ENCODE measurements at regions not wholly inside any gene's neighbourhood (a gene's known extent, or its start where the extent isn't known, plus 50 kb on each side); places are given as distances from the start of the nearest gene placed in this dataset.
"Not testable (repeated sequence)": the region's sequence is repeated elsewhere in the genome, so short reads cannot be mapped to it uniquely, and the experiment has no call there.

DNA sequence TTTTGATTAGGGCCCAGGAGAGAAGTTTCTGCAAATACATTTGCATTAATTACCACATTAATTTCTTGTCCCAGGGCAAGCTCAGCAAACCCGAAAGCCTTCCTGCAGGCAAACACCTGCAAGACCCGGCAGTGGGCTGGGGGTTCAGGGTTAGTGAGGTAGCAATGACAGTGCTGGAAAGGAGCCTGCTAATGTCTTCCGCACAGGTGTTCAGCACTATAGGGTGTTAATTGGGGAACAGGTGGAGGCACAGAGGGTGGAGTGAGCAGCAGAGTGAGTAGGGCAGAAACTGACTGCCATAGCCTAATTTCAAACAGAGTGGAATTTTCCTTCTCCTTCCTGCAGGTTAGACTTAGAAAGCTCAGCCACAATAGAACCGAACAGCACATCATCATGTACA is 50.9 kb upstream of the UBASH3B start:
- Mint-ChIP-seq H3K27ac (no peak overlapping the region), H3K4me1 (ENCODE audit: low read depth in 2 of 2) (peaks cover 0 to 4% of the 10 kb centered on the region in 2 donors), H3K9me3 (no peaks in the 10 kb centered on the region), H3K27me3 (peaks cover 8 to 20% of the 10 kb centered on the region in 2 donors), H3K36me3 (no peaks in the 10 kb centered on the region), H3K4me3 (no peak overlapping the region)
- no peak for ATAC-seq
- no peak for DNase-seq (ENCODE audit: low spot score)

DNA sequence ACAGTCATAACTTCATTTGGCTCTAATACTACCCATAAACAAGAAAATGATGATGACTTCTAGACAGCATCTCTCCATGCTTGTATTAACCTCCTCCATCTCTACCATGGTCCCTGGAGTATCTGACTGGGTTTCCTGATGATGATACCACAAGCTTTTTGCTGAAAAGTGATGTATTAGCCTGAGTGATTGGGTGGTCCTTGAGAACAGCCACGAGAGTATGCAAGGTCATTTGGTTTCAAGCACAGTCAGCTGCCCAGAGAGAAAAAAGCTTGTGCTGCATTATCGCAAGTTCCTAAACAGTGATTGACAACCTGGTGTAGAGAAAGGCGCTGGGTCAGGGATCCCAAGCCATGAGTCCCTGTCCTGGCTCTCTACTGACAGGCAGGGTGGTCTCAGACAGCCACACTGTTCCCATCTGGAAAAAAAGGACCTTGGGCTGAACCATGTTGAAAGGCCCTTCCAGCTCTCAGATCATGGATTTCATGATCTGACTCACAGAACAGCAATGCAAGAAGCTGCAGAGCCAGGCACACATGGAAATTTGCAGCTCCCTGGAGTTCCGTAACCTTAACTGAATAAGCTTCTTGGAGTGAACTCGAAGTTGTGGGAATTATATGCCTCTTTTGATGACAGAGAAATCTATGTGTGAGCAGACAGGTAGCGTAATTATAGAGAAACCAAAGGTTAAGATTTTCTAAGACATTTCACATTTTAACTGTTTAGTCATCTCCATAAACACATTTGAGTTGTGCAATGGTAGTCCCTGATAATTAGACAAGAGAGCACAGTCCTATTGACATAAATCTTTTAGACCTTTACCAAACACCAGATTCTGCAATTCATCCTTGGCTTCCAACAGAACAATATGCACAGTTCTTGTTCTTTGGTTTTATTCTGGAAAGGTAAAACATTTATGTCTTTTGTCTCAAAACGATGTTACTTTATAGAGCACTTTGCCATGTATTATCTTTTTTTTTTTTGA is 54.1 kb upstream of the UBASH3B start:
- peaks cover 0 to 4% of the 10 kb centered on the region in 2 donors for H3K4me1 Mint-ChIP-seq (ENCODE audit: low read depth in 2 of 2)
- no peak overlapping the region for H3K27ac Mint-ChIP-seq
- H3K4me3 Mint-ChIP-seq: no peak overlapping the region
- DNase-seq (ENCODE audit: low spot score) (no peak), ATAC-seq (no peak)
- no peaks in the 10 kb centered on the region for H3K36me3 Mint-ChIP-seq
- H3K27me3 Mint-ChIP-seq: peaks cover 8 to 19% of the 10 kb centered on the region in 2 donors
- no peaks in the 10 kb centered on the region for H3K9me3 Mint-ChIP-seq

DNA sequence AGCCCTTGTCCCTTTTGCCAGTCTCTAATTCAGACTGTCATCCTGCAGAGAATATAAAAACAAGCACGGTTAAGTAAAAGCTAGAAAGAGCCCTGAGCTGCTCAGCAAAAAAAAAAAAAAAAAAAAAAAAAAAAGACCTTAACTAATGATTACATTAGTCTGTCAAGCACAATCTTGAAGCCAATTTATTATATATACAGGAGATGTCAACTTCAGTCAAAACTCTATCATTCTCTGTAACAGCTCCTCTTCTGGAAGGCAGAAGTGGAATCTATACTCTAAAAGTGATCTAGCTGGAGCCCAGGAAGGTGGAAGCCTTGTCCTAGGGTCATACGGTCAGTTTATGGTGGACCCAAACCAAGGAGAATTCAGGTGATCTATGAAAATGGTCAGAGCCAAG is 55.2 kb upstream of the UBASH3B start:
- DNase-seq (ENCODE audit: low spot score): no peak

DNA sequence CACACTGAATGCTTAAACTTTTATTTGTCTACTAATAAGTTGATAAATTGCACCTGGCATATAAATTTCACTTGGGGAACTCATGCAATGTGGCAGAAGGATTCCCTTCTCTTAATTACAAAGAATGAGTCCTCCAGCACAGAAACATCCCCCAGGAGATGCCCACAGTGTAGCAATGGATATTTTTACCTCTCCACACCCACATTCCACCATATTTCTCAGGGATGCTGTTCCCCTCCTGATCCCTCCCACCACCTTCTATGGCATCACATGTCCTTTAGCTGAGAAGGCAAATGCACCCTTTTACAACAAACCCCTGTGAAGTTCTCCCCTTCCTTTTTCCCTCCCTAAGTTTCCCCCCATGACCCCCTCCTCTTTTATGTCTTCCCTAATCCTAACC is 56.1 kb upstream of the UBASH3B start:
- Mint-ChIP-seq H3K27ac (no peak overlapping the region), H3K9me3 (no peaks in the 10 kb centered on the region), H3K4me3 (no peak overlapping the region), H3K4me1 (ENCODE audit: low read depth in 2 of 2) (peaks cover 0 to 4% of the 10 kb centered on the region in 2 donors), H3K36me3 (no peaks in the 10 kb centered on the region), H3K27me3 (peaks cover 13 to 23% of the 10 kb centered on the region in 2 donors)
- DNase-seq (ENCODE audit: low spot score) (no peak), ATAC-seq (no peak)

More for the DNA sequence above, 55.2 kb upstream of the UBASH3B start:
- Mint-ChIP-seq H3K4me3 (no peak overlapping the region), H3K9me3 (no peaks in the 10 kb centered on the region), H3K27ac (no peak overlapping the region), H3K36me3 (no peaks in the 10 kb centered on the region), H3K4me1 (ENCODE audit: low read depth in 2 of 2) (peaks cover 0 to 4% of the 10 kb centered on the region in 2 donors), H3K27me3 (peaks cover 8 to 21% of the 10 kb centered on the region in 2 donors)
- ATAC-seq: no peak

DNA sequence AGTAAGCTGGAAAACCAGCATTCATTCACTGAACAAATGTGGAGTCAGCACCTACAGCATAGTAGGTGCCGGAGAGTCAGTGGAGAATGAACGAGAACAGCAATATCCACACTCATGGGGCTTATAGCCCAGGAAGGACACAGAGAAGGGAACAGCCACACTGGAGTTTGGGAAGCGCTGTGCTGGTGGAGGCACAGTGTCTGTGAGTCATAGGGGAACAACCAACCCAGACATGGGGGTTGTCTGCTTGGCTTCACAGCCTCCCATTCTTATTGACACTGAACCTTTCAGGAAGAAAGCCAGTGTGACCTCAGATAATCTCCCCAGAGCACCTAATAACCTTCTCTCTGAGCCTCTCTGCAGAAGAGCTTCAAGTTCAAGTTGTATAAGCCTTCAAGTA is 56.6 kb upstream of the UBASH3B start:
- H3K27me3 Mint-ChIP-seq: peaks cover 13 to 21% of the 10 kb centered on the region in 2 donors
- DNase-seq (ENCODE audit: low spot score) (no peak), ATAC-seq (no peak)
- H3K9me3 Mint-ChIP-seq: no peaks in the 10 kb centered on the region
- H3K36me3 Mint-ChIP-seq: no peaks in the 10 kb centered on the region
- peaks cover 0 to 4% of the 10 kb centered on the region in 2 donors for H3K4me1 Mint-ChIP-seq (ENCODE audit: low read depth in 2 of 2)
- no peak overlapping the region for H3K27ac Mint-ChIP-seq
- no peak overlapping the region for H3K4me3 Mint-ChIP-seq

DNA sequence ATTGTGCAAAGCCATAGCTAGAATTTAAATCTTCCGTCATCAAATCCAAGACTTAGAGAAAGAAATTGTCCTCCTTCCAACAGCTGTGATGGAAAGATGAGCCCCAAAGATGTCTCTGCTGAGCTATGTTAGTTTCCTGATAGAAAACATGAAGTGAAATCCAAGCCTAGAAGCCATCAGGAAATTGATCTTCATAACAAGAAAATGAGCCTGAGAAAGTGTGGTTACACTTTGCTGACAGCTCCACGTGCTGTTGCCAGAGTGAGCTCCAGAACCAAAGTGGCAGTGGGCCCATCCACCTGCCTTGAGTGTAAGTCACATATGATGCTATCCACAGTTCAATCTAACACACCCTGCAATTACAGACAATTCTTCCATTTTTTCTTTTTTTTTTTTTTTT is 58.0 kb upstream of the UBASH3B start:
- no peaks in the 10 kb centered on the region for H3K9me3 Mint-ChIP-seq
- no peak overlapping the region for H3K27ac Mint-ChIP-seq
- H3K27me3 Mint-ChIP-seq: peaks cover 21 to 31% of the 10 kb centered on the region in 2 donors
- ATAC-seq (no peak), DNase-seq (ENCODE audit: low spot score) (no peak)
- H3K36me3 Mint-ChIP-seq: no peaks in the 10 kb centered on the region
- no peak overlapping the region for H3K4me3 Mint-ChIP-seq
- no peaks in the 10 kb centered on the region for H3K4me1 Mint-ChIP-seq (ENCODE audit: low read depth in 2 of 2)

DNA sequence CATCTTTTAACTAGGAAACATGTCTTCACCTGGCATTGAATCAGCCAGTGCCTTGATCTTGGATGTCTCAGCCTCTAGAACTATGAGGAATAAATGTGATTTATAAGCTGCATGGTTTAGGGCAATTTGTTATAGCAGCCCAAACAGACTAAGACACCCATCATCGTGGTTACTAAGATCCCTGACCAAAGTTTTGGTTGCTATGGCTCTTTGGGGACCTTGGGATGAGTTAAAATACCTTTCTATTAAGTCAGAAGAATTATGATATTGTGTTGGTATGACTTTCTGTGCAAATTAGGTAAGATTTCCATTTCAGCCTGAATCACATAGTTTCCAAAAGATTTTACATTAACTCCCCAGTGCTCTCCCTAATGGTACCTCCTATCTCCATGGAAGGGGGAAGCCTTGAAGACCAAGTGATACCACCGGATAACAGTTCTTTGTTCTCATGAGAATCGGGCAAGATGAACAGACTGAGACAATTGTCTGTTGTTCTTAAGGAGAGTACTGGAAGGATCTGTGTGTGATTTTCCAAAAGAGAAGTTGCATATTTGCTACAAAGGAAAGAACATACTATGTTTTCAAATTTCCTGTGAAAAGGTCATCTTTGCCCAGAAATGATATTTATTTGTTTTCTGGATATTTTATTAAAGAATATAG is 60.4 kb upstream of the UBASH3B start:
- Mint-ChIP-seq H3K27me3 (peaks cover 27 to 39% of the 10 kb centered on the region in 2 donors), H3K4me3 (no peak overlapping the region), H3K9me3 (no peaks in the 10 kb centered on the region), H3K27ac (no peak overlapping the region), H3K4me1 (ENCODE audit: low read depth in 2 of 2) (no peaks in the 10 kb centered on the region), H3K36me3 (no peaks in the 10 kb centered on the region)
- DNase-seq (ENCODE audit: low spot score) (no peak), ATAC-seq (no peak)

DNA sequence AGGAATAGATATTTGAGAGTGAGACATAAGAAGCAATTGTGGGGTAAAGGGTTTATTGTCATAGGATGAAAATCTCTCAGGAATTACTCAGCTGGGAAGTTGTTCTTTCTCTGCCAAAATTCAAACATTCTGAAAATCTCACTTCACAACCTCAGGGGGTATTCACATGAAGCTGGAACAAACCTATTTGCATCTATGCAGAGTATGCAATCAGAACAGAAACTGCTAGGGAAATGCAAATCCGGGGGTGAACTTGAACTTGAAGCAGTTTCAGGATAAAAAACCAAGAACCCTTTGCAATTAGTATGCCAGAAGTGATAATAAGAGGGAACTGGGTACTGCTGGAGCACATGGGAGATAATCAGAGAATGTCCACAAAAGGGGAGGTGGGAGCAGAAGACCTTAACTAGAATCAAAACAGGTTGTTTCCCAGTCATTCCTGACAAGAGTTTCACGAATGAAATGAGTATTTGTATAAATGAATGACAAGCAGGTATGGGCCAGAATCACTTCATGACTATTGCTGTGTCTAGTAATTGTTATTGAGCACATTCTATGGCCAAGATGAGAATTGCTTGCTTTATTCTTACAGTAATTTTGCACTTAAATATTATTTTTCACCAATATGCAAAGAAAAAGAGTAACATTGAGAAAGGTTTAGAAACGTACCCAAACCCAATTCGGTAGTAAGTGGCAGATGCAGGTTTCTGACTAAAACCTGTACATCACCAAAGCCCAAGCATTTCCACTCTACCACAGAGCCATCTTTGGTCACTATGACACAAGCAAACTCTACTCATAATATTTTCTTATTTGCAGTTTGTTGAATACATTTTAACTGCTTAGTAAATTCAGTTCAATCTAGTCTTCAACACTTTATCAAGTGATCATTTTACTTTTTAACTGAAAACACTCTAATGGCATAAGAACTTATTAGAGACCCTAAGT is 61.8 kb upstream of the UBASH3B start:
- no peaks in the 10 kb centered on the region for H3K9me3 Mint-ChIP-seq

DNA sequence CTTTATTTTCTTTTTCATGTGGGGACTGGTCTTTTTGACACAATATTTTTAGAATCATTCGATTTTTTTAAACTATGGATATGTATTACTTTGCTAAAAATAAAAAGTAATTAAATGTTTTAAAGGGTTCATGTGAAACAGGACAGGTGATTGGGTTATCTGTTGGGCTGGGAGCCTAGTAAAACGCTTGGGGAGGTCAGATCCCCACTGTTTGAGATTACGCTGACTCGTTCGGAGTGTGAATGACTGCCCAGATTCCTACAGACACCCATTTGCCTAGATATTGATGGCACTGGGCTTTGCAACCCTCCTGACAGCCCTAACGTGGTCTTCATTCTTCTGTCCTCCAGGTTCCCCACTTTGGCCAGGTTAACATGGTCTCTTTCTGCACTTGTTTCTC is 62.9 kb upstream of the UBASH3B start:
- Mint-ChIP-seq H3K27me3 (peaks cover 31 to 51% of the 10 kb centered on the region in 2 donors), H3K4me3 (no peak overlapping the region), H3K27ac (no peak overlapping the region), H3K4me1 (ENCODE audit: low read depth in 2 of 2) (no peaks in the 10 kb centered on the region), H3K9me3 (no peaks in the 10 kb centered on the region), H3K36me3 (no peaks in the 10 kb centered on the region)
- DNase-seq (ENCODE audit: low spot score) (no peak), ATAC-seq (no peak)

More for the DNA sequence above, 61.8 kb upstream of the UBASH3B start:
- no peak overlapping the region for H3K4me3 Mint-ChIP-seq
- H3K4me1 Mint-ChIP-seq (ENCODE audit: low read depth in 2 of 2): no peaks in the 10 kb centered on the region
- no peak overlapping the region for H3K27ac Mint-ChIP-seq
- no peaks in the 10 kb centered on the region for H3K36me3 Mint-ChIP-seq
- H3K27me3 Mint-ChIP-seq: peaks cover 31 to 40% of the 10 kb centered on the region in 2 donors
- DNase-seq (ENCODE audit: low spot score): no peak
- ATAC-seq: no peak

DNA sequence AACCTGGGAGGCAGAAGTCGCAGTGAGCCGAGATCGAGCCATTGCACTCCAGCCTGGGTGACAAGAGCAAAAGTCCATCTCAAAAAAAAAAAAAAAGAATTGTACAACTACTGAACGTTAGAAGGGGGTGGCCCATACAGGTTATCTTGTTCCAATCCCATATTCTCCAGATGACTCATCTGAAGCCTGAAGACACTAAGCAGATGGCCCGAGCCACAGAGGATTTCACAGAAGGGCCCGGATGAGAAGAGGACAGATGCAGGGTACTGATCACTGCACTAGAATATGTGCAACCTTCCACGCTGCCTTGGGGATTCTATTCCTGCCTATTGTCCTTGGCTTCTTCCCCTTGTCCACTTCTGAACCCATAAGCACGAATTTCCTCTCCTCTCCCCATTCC is 70.9 kb upstream of the UBASH3B start:
- H3K4me3 Mint-ChIP-seq: no peak overlapping the region
- no peak for DNase-seq (ENCODE audit: low spot score)
- H3K27me3 Mint-ChIP-seq: peaks cover 10 to 26% of the 10 kb centered on the region in 2 donors
- H3K27ac Mint-ChIP-seq: no peak overlapping the region
- no peaks in the 10 kb centered on the region for H3K9me3 Mint-ChIP-seq
- H3K4me1 Mint-ChIP-seq (ENCODE audit: low read depth in 2 of 2): peaks cover 5 to 10% of the 10 kb centered on the region in 2 donors
- H3K36me3 Mint-ChIP-seq: no peaks in the 10 kb centered on the region
- ATAC-seq: no peak

DNA sequence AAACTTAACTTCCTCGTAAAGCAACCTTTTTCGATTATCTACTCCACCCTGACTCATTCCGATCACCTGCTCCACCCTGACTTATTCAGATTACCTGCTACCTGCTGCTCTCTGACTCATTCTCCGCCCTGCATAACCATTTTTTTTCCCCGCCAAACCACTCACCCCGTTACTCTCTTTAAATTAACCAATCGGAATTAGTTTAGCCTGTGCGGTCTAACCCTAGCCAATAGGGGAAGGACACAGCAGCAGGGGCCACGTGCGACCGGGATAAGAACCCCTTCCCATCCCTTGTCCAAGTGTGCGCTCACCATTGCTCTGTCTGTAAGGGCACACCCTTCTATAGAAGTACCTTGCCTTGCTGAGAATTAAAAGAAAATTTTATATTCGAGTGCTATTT is 75.5 kb upstream of the UBASH3B start:
- H3K9me3 Mint-ChIP-seq; ATAC-seq; H3K27ac Mint-ChIP-seq; H3K36me3 Mint-ChIP-seq; H3K4me1 Mint-ChIP-seq (ENCODE audit: low read depth in 2 of 2); DNase-seq (ENCODE audit: low spot score); H3K4me3 Mint-ChIP-seq: not testable (repeated sequence)
- H3K27me3 Mint-ChIP-seq: peaks cover 10 to 12% of the 10 kb centered on the region in 2 donors

DNA sequence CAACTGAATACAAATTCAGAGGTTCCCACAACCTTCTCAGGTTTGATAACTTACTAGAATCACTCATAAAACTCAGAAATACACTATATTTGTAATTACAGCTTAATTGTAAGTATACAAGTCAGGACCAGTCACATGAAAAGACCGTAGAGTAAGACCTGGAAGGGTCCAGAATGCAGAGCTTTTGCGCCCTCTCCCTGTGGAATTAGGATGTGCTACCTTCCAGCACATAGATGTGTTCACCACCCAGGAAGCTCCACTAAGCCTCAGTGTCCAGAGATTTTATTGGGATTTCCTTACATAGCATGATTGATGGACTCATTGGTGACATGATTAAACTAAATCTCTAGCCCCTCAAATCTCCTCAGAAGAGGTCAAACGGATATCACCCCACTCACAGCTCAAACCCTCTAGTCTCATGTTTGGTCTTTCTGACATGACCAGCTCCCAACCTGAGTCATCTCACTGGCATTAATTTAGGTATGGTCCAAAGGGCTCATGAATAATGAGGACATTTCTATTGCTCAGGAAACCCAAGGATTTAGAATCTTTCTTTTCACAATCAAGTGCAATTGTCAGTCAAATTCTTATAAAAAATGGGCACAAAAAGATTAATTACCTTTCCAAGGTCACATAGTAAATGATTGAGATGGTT is 77.2 kb upstream of the UBASH3B start:
- peaks cover 0 to 6% of the 10 kb centered on the region in 2 donors for H3K27me3 Mint-ChIP-seq
- no peak for DNase-seq (ENCODE audit: low spot score)
- H3K9me3 Mint-ChIP-seq: no peaks in the 10 kb centered on the region
- H3K4me1 Mint-ChIP-seq (ENCODE audit: low read depth in 2 of 2): peaks cover 5 to 10% of the 10 kb centered on the region in 2 donors
- H3K4me3 Mint-ChIP-seq: no peak overlapping the region
- ATAC-seq: no peak
- H3K27ac Mint-ChIP-seq: no peak overlapping the region
- H3K36me3 Mint-ChIP-seq: no peaks in the 10 kb centered on the region

DNA sequence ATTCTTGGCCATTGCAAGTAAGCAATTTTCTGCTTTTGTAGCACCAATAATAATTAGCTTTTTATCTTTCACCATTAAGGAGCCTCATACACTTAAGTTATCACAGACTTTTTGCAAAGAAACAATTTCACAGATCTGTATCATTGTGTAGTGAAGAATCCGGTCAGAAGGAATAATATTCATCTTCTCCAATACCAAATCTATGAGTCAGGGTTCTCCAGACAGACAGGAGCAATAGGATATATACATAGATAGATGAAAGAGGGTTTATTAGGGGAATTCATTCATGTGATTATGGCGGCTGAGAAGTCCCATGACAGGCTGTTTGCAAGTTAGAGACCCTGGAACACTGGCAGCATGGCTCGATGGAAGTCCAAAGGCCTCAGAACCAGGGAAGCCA is 82.9 kb upstream of the UBASH3B start:
- Mint-ChIP-seq H3K27me3 (peaks cover 8 to 11% of the 10 kb centered on the region in 2 donors), H3K4me1 (ENCODE audit: low read depth in 2 of 2) (no peaks in the 10 kb centered on the region), H3K27ac (no peak overlapping the region), H3K4me3 (no peak overlapping the region), H3K36me3 (no peaks in the 10 kb centered on the region), H3K9me3 (no peaks in the 10 kb centered on the region)
- ATAC-seq (no peak), DNase-seq (ENCODE audit: low spot score) (no peak)

Measured in natural killer cell treated with Interleukin-12 subunit alpha and Interleukin-12 subunit beta and Interleukin-15 and Interleukin-18, amount 100 ng/mL, for 72 hours (primary cell).